ENCODE measurements at regions not wholly inside any gene's neighbourhood (a gene's known extent, or its start where the extent isn't known, plus 50 kb on each side); places are given as distances from the start of the nearest gene placed in this dataset.

DNA sequence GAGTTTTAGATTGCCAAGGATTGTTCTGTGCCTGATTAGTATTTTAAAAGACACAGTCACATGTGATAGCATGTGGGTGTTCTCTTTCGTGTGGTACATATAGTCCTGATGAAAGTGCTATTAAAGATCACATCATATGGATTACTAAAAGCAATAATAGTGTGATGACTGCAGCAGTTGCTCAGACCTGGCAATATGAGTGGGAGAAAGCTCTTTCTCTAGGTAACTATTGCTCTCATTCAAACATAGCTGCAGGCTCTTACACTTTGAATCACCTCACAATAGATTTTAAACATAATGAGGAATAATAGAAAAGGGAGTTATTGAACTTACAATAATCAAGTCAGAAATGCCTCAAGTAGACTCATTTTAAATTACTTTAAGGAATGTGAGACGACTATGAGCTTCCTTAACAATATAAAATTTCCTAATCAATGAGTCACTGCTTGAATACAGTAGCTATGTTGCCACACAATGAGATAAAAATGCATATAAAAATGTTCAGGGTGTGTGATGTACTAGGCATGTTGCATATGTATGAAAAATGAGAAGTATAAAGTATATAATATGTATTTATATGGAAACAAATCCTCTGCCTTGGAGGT is 452.1 kb downstream of the TMX3 start:
- DNase-seq (ENCODE audit: low read depth in 4 of 4, low spot score in 3 of 4), result no peak

DNA sequence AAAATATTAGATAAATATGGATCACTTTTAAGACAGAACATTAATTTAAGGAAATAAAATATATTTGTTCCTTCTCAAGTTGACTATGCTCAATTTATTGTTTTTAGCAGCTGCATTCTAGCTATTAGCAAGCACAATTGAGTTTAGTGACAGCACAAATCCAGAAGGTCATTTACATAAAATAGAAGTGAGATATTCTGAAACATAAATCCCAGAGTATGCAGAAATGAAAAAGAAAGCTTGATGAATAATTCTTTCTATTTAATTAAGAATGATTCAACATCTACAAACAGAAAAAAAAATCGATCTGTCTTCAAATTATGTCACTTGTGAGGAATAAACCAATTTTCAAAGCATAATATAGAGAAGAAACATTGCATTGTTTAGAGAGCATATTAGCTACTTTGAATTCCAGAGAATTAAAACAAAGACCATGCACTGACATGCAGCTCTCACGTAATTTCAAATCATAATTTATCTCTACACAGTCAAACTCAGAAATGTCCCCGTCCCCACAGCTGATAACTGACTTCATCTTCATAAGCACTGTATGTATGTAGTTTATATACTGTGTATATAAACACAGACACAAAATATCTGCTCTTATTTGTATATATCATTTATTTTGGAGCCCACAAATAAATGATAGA is 458.4 kb downstream of the TMX3 start:
- no peak for DNase-seq (ENCODE audit: low read depth in 4 of 4, low spot score in 3 of 4)

GRCh38 chr18:68244786-68245185 is 470.1 kb downstream of the TMX3 start:
- no peak for DNase-seq (ENCODE audit: low read depth in 4 of 4, low spot score in 3 of 4)

DNA sequence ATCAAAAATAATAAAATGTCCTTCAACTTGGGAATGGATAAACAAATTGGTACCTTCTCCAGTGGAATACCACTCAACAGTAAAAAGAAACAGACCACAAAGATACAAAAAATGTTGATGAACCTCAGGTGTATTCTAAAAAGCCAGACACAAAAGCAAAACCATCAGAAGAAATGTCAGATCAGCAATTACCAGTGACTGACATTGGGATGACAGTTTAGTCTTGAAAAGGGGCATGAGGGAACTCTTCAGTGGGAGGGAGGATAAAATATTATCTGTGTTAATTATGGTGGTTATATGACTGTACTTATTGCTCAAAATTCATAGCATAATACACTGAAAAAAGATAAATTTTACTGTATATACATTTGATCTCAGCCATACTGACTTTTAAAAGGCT is 473.0 kb downstream of the TMX3 start:
- no peak for DNase-seq (ENCODE audit: low read depth in 4 of 4, low spot score in 3 of 4)

DNA sequence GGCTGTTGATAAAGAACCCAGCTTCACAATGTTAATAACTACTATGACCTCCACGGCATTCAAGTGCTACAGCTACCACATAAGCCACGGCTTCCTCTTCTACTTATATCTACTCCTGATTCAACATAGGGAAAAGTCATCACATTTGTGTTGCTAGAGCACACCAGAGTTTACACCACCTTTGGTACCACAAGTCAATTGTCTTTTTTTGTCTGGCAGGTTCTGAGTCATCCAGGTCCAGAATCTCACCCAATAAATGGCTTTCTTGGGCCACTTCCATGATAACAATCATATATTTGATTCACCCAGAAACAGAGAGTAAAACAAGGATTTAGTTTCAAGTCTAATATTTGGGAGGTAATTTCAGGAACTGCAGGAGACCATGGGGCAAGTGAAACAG is 480.2 kb downstream of the TMX3 start:
- DNase-seq (ENCODE audit: low read depth in 4 of 4, low spot score in 3 of 4), result no peak

- DNase-seq (ENCODE audit: low read depth in 4 of 4, low spot score in 3 of 4), result no peak
Measured at GRCh38 chr18:68234131-68234530, 480.8 kb downstream of the TMX3 start.

- DNase-seq (ENCODE audit: low read depth in 4 of 4, low spot score in 3 of 4), result no peak
Measured at GRCh38 chr18:68233018-68233417, 481.9 kb downstream of the TMX3 start.

DNA sequence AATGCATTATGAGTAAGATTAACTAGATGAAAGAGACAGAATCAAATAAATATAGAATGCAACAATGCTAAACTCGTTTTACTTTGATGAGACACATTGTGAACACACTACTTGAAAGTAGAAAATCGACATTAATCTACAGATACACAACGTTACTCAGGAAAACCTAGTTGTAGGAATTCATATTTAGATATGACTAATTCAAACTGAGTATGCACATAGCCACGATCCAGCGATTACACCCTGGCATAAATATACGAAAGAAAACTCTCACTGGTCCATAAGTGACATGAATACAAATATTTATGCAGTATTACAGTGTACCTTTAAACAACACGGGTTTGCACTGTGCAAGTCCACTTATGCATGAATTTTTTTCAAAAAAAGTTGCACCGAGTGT is 485.6 kb downstream of the TMX3 start:
- no peak for DNase-seq (ENCODE audit: low read depth in 4 of 4, low spot score in 3 of 4)

DNA sequence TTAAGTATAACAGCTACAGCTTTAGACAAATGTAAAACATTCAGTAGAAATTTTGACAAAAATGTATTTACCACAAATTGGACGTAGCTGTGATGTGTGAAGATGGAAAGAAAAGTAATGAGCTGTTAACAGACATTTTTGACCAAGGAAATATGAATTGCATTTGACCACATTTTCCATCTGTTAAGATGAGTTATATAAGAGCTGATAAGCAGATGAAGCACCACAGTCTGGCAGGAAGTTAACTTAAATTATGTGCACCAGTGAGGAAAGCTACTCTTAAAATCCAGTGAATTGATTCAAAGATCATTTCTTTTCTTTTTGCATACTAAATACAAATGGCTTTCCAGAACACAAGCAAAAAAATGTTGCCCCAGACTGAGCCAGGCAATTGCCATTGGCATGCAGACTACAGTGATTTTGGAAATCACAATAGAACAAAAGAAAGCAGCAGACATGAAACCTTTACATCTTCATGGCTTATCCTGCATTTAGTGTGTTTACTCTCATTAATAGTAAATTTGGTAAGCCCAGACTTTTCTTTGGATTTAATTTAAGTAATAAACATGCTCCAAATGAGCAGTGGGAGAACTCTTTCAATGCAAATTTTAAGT is 493.7 kb downstream of the TMX3 start:
- DNase-seq (ENCODE audit: low read depth in 4 of 4, low spot score in 3 of 4), result no peak

GRCh38 chr18:68220458-68220857 is 494.4 kb downstream of the TMX3 start:
- DNase-seq (ENCODE audit: low read depth in 4 of 4, low spot score in 3 of 4), result no peak

- DNase-seq (ENCODE audit: low read depth in 4 of 4, low spot score in 3 of 4), result no peak
Measured at GRCh38 chr18:68219872-68220271, 495.0 kb downstream of the TMX3 start.

DNA sequence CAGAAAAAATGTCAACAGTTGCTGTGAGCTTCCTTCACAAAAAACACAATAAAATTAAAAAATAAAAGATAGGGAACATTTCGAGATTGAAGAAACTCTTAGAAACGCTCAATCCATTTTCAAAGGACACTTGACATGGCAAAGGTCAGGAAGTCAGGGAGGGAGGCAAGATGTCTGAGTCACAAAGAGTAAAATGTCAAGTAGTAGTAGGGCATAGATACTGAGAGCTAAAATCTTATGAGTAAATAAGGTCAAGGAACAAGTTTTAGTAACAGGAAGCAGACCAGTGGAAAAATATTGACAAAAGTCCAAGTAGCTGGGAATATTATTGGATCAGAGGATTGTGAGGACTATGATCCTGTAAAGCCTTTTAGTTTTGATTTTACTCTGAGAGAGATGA is 495.6 kb downstream of the TMX3 start:
- no peak for DNase-seq (ENCODE audit: low read depth in 4 of 4, low spot score in 3 of 4)

DNA sequence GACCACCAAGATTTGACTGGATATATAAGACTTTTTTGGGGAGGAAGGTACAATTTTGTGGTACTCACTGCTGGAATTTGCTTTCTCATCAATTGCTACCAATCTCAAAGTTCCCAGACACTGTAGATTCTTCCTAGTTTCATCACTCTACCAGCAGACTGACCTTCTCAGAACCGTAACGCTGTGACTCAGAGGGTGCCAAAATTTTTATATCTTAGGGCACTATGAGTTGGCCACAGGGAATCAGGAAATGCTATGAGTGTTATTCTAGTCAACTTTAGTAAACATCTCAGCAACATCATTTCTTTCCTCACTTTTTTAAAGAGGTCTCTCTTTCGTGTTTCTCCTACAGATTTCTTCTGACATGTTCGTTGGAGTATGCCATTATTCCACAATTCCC is 499.0 kb downstream of the TMX3 start:
- no peak for DNase-seq (ENCODE audit: low read depth in 4 of 4, low spot score in 3 of 4)

GRCh38 chr18:68186039-68186438 is 528.9 kb downstream of the TMX3 start:
- DNase-seq (ENCODE audit: low read depth in 4 of 4, low spot score in 3 of 4), result no peak

DNA sequence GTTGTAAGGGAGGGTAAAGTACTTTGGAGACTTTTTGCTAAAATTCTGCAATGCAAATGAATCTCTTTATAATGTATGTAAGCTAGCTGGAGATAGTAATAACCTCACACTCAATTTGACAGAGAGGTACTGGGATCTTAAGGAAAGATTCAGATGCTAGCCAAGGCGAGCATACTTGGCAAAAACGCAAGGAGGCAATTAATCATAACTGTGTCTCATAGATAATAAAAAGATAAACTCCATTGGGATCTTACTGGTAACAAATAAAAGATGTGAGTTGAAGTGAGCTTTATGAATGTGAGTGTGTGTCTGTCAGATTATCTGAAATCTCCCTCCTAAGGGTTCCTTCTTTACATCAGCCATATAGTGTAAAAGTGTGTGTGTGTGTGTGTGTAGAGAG is 533.0 kb downstream of the TMX3 start:
- no peak for DNase-seq (ENCODE audit: low read depth in 4 of 4, low spot score in 3 of 4)

GRCh38 chr18:68179811-68180210 is 535.1 kb downstream of the TMX3 start:
- DNase-seq (ENCODE audit: low read depth in 4 of 4, low spot score in 3 of 4), result no peak

- DNase-seq (ENCODE audit: low read depth in 4 of 4, low spot score in 3 of 4), result no peak
Measured at GRCh38 chr18:68178921-68179320, 536.0 kb downstream of the TMX3 start.

GRCh38 chr18:68177807-68178702 is 536.9 kb downstream of the TMX3 start:
- no peak for DNase-seq (ENCODE audit: low read depth in 4 of 4, low spot score in 3 of 4)

GRCh38 chr18:68176901-68177300 is 538.0 kb downstream of the TMX3 start:
- no peak for DNase-seq (ENCODE audit: low read depth in 4 of 4, low spot score in 3 of 4)

DNA sequence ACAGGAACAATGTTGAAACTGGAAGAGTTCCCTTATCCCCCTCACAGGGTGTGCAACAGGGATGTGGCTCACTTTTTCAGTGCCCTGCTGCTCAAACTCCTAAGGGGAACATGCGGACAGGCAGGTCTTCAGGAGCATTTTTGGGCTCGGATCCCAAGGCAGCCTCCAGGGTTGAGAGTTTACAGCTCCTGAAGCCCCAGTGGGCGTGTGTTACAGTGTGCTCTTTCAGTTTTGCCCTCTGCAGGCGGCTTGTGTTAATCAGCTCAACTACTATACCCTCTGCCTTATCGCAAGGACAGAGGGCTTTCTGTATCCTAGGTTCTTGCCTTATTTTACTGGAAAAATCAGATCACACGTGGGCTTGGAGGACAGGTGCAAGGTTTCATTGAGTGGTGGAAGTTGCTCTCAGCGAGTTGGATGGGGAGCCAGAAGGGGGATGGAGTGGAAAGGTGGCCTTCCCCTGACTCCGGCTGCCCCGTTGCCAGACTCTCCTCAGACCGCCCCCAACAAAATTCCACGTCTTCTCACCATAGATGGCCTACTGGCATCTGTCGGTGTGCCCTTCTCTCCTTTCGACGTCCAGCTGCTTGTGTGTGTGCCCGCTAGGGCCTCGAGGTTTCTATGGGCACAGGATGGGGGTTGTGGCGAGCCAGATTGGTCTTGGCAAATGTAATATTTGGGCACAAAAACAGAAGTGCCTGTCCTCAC is 541.9 kb downstream of the TMX3 start:
- DNase-seq (ENCODE audit: low read depth in 4 of 4, low spot score in 3 of 4), result no peak

GRCh38 chr18:68164909-68165308 is 550.0 kb downstream of the TMX3 start:
- no peak for DNase-seq (ENCODE audit: low read depth in 4 of 4, low spot score in 3 of 4)
